HEK293 (cell line): ENCODE measurements at regions not wholly inside any gene's neighbourhood (a gene's known extent, or its start where the extent isn't known, plus 50 kb on each side); places are given as distances from the start of the nearest gene placed in this dataset.
A peak's percentile ranks its signal among the peaks of the same experiment; 100 is the strongest.
"Not testable (repeated sequence)": the region's sequence is repeated elsewhere in the genome, so short reads cannot be mapped to it uniquely, and the experiment has no call there.

Source experiments
- CTCF ChIA-PET: fragments of 350-600 bp; formaldehyde crosslinking; extraction: SDS; loops from one replicate; lab custom pipeline; 2021; ENCODE audit warnings: antibody characterized with exemption; lab: Yijun Ruan, JAX
- POLR2A ChIA-PET: fragments of 300-600 bp; formaldehyde crosslinking; extraction: SDS; loops from one replicate; lab custom pipeline; 2020; ENCODE audit warnings: antibody characterized with exemption, inconsistent platforms; lab: Yijun Ruan, JAX
- H3K27ac ChIP-seq: fragments of 200-500 bp; sonication (Bioruptor generic); 2 replicates; pipeline ENCODE4 v1.5.1; 2014; ENCODE audit warnings: low read depth, low read length, control low read depth, inconsistent platforms; ENCODE audit errors: extremely low read depth
- H3K36me3 ChIP-seq, 2 experiments: fragments of 200-500 bp in 1 of 2; sonication (Bioruptor generic) in 1 of 2; 1 replicate in 1 of 2; 2 replicates in 1 of 2; pipeline ENCODE4 v1.5.1; 2014 to 2017; ENCODE audit warnings: inconsistent platforms in 2 of 2, low read length in 2 of 2; ENCODE audit not compliant: control insufficient read depth in 2 of 2, insufficient read depth in 1 of 2
- H3K4me1 ChIP-seq: fragments of 200-500 bp; sonication (Bioruptor generic); 2 replicates; pipeline ENCODE4 v1.5.1; 2014; ENCODE audit warnings: mild to moderate bottlenecking, low read length, inconsistent platforms; ENCODE audit not compliant: control insufficient read depth, insufficient read depth
- H3K4me3 ChIP-seq: 2 replicates; pipeline ENCODE4 v1.5.1; 2011; ENCODE audit warnings: low read depth, mild to moderate bottlenecking, control low read depth, low read length, moderate library complexity
- H3K9me3 ChIP-seq: fragments of 200-500 bp; sonication (Bioruptor generic); 2 replicates; pipeline ENCODE4 v1.5.1; 2014; ENCODE audit warnings: low read depth, low read length, inconsistent platforms; ENCODE audit not compliant: control insufficient read depth, insufficient read depth
- EGR2 ChIP-seq: fragments of 450-650 bp; formaldehyde crosslinking; IDR thresholded peaks from 2 replicates; pipeline ENCODE4 v1.5.1; 2016; ENCODE audit warnings: low read depth, missing biosample characterization, missing genetic modification characterization
- SP7 ChIP-seq: fragments of 450-650 bp; formaldehyde crosslinking; IDR thresholded peaks from 2 replicates; pipeline ENCODE4 v1.5.1; 2016; ENCODE audit warnings: missing biosample characterization, missing genetic modification characterization
- ZFHX2 ChIP-seq: fragments of 450-650 bp; formaldehyde crosslinking; conservative IDR thresholded peaks from 2 replicates; pipeline ENCODE4 v1.5.1; 2016; ENCODE audit warnings: missing biosample characterization, missing genetic modification characterization
- ZNF354C ChIP-seq: fragments of 450-650 bp; formaldehyde crosslinking; IDR thresholded peaks from 2 replicates; pipeline ENCODE4 v1.5.1; 2016; ENCODE audit warnings: missing biosample characterization, missing genetic modification characterization, low read depth, borderline replicate concordance
- ZNF404 ChIP-seq: fragments of 450-650 bp; formaldehyde crosslinking; IDR thresholded peaks from 2 replicates; pipeline ENCODE4 v1.5.1; 2017; ENCODE audit warnings: missing biosample characterization, missing genetic modification characterization
- ZNF514 ChIP-seq: fragments of 450-650 bp; formaldehyde crosslinking; IDR thresholded peaks from 2 replicates; pipeline ENCODE4 v1.5.1; 2016; ENCODE audit warnings: missing biosample characterization, missing genetic modification characterization
- ZNF600 ChIP-seq: fragments of 450-650 bp; formaldehyde crosslinking; IDR thresholded peaks from 2 replicates; pipeline ENCODE4 v1.5.1; 2016; ENCODE audit warnings: missing biosample characterization, missing genetic modification characterization
- ZNF610 ChIP-seq: fragments of 450-650 bp; formaldehyde crosslinking; IDR thresholded peaks from 2 replicates; pipeline ENCODE4 v1.5.1; 2016; ENCODE audit warnings: missing biosample characterization, missing genetic modification characterization, borderline replicate concordance
- ZNF623 ChIP-seq: fragments of 450-650 bp; formaldehyde crosslinking; IDR thresholded peaks from 2 replicates; pipeline ENCODE4 v1.5.1; 2016; ENCODE audit warnings: missing biosample characterization, missing genetic modification characterization
- ZNF701 ChIP-seq: fragments of 450-650 bp; formaldehyde crosslinking; IDR thresholded peaks from 2 replicates; pipeline ENCODE4 v1.5.1; 2016; ENCODE audit warnings: missing biosample characterization, missing genetic modification characterization
- ZNF777 ChIP-seq: fragments of 450-650 bp; formaldehyde crosslinking; IDR thresholded peaks from 2 replicates; pipeline ENCODE4 v1.5.1; 2017; ENCODE audit warnings: missing biosample characterization, missing genetic modification characterization, borderline replicate concordance
- TF ChIP-seq, protein P1 (sequence below): fragments of 450-650 bp; formaldehyde crosslinking; IDR thresholded peaks from 2 replicates; pipeline ENCODE4 v1.5.1; 2016; ENCODE audit warnings: missing biosample characterization, missing genetic modification characterization
- TF ChIP-seq, protein P2 (sequence below): fragments of 450-650 bp; formaldehyde crosslinking; IDR thresholded peaks from 2 replicates; pipeline ENCODE4 v1.5.1; 2016; ENCODE audit warnings: missing biosample characterization, missing genetic modification characterization

DNA sequence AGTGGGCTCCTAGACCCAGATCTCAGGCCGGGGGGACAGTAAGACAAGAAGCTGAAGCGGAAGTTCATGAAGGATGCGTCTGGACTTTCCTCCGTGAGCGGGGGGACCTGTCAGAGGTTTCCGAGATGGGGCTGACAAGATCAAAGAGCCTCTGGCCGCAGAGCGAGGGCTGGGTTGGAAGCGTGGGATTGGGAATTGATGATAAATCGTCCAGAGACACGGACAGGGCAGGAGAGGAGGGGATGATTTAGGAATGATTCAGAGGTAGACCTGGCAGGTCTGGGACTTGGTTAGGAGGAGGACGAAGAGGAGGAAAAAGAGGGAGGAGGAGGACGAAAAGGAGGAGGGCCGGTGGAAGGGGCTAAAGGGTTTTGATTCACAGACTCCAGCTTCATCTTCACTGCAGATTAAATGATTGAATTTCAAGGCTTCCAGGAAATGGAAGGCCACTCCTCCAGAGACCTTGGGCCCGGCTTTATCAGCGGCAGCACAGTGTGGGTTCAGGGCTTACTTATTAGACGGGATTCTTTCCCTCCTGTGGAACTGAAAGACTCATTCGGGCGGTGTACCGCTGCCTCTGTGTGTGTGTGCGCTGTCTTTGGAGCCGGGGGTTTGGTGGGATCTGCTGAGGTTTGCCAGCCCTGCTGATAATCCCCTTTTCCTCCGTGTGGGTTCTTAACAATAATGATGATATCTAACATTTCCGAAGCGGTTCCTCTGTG, 85.7 kb upstream of the SLC45A1 start:
- Histone ChIP-seq H3K27ac (no peak overlapping the region), H3K4me3 (no peak overlapping the region), H3K36me3 (no peaks in the 10 kb centered on the region), H3K9me3 (no peaks in the 10 kb centered on the region), H3K4me1 (no peaks in the 10 kb centered on the region)
- ChIA-PET CTCF (no interaction called here), POLR2A (no interaction called here)
- TF ChIP-seq ZNF404 (tag by site-specific recombination) (no peak), ZNF610 (no peak), ZFHX2 (tag by site-specific recombination) (0 out of 2 replicates have a peak, but pooled peaks have one; percentile 16), ZNF701 (tag by site-specific recombination) (no peak), EGR2 (tag by site-specific recombination) (0 out of 2 replicates have a peak, but pooled peaks have one; percentile 40)

DNA sequence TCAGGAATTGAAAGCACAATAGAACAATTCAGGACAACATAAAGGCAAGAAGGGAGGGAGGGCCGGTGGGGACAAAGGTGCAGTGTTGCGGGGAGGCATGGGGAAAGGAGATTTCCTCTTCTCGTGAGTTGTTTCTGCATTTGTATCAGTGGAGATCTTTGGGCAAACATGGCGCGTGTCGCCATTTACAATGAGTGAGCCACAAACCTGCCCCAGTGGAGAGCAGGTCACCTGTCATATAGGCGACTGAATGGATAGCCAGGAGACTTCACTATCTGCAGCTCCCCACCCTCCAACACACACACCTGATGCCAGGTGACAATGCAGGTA, 87.7 kb upstream of the SLC45A1 start:
- Histone ChIP-seq H3K4me3 (no peak overlapping the region), H3K27ac (no peak overlapping the region), H3K36me3 (no peaks in the 10 kb centered on the region), H3K9me3 (no peaks in the 10 kb centered on the region), H3K4me1 (no peaks in the 10 kb centered on the region)
- no peak for TF ChIP-seq SP7 (tag by site-specific recombination)
- TF ChIP-seq ZNF777 (tag by site-specific recombination): no peak
- no peak for TF ChIP-seq ZNF514
- TF ChIP-seq ZNF600 (tag by site-specific recombination): no peak
- TF ChIP-seq, protein P1, sequence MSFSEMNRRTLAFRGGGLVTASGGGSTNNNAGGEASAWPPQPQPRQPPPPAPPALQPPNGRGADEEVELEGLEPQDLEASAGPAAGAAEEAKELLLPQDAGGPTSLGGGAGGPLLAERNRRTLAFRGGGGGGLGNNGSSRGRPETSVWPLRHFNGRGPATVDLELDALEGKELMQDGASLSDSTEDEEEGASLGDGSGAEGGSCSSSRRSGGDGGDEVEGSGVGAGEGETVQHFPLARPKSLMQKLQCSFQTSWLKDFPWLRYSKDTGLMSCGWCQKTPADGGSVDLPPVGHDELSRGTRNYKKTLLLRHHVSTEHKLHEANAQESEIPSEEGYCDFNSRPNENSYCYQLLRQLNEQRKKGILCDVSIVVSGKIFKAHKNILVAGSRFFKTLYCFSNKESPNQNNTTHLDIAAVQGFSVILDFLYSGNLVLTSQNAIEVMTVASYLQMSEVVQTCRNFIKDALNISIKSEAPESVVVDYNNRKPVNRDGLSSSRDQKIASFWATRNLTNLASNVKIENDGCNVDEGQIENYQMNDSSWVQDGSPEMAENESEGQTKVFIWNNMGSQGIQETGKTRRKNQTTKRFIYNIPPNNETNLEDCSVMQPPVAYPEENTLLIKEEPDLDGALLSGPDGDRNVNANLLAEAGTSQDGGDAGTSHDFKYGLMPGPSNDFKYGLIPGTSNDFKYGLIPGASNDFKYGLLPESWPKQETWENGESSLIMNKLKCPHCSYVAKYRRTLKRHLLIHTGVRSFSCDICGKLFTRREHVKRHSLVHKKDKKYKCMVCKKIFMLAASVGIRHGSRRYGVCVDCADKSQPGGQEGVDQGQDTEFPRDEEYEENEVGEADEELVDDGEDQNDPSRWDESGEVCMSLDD (tag by site-specific recombination): no peak
- no peak for TF ChIP-seq ZNF354C (tag by site-specific recombination)
- CTCF ChIA-PET: no interaction called here
- POLR2A ChIA-PET: no interaction called here

DNA sequence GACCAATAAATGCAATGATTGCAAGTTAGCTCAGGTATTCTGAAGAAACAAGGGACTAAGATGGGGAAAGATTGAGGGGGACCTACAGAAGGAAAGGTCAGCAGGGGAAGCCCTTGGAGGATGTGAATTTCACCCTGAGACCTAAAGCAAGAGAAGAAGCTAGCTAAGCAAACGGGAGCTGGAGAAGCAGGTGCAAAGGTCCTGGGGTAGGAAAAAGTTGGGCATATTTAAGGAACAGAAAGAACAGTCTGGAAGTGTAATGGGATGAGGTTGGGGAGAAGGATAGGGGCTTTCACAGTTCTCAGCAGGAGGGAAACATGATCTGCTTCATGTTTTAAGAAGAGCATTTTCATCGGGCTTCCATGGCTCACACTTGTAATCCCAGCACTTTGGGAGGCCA, 89.7 kb upstream of the SLC45A1 start:
- no peaks in the 10 kb centered on the region for H3K9me3 ChIP-seq
- ChIA-PET CTCF (no interaction called here), POLR2A (no interaction called here)
- no peaks in the 10 kb centered on the region for H3K36me3 ChIP-seq
- no peaks in the 10 kb centered on the region for H3K4me1 ChIP-seq
- no peak overlapping the region for H3K27ac ChIP-seq
- TF ChIP-seq ZNF623: peak; percentile 96
- TF ChIP-seq, protein P2, sequence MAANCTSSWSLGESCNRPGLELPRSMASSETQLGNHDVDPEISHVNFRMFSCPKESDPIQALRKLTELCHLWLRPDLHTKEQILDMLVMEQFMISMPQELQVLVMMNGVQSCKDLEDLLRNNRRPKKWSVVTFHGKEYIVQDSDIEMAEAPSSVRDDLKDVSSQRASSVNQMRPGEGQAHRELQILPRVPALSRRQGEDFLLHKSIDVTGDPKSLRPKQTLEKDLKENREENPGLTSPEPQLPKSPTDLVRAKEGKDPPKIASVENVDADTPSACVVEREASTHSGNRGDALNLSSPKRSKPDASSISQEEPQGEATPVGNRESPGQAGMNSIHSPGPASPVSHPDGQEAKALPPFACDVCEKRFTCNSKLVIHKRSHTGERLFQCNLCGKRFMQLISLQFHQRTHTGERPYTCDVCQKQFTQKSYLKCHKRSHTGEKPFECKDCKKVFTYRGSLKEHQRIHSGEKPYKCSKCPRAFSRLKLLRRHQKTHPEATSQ (tag by site-specific recombination): no peak
- H3K4me3 ChIP-seq: no peak overlapping the region

DNA sequence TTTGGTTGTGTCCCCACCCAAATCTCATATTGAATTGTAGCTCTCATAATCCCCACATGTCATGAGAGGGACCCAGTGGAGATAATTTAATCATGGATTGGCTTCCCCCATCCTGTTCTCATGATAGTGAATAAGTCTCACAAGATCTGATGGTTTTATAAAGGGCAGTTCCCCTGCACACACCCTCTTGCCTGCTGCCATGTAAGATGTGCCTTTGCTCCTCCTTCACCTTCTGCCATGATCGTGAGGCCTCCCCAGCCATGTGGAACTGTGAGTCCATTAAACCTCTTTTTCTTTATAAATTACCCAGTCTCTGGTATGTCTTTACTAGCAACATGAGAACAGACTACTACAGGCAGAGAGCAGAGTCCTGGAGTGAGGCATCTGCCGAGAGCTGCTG, 90.2 kb upstream of the SLC45A1 start:
- H3K27ac ChIP-seq, H3K4me1 ChIP-seq, CTCF ChIA-PET, POLR2A ChIA-PET, H3K4me3 ChIP-seq, H3K9me3 ChIP-seq, H3K36me3 ChIP-seq: not testable (repeated sequence)
